CD4-positive, alpha-beta T cell (primary cell): ENCODE measurements at regions not wholly inside any gene's neighbourhood (a gene's known extent, or its start where the extent isn't known, plus 50 kb on each side); places are given as distances from the start of the nearest gene placed in this dataset.

ENCODE experiments used
- ATAC-seq: fragments of 200-7000 bp; cut with Tn5 transposase; one replicate; pipeline ENCODE4 v1.10.0; 2022; ENCODE audit warnings: mild to moderate bottlenecking; ENCODE audit not compliant: poor library complexity
- CTCF ChIA-PET: fragments of 350-600 bp; sonication (Branson Sonifier 250); formaldehyde crosslinking; loops from one replicate; lab custom pipeline; 2021; ENCODE audit warnings: antibody characterized with exemption, inconsistent platforms; lab: Charles Lee
- POLR2A ChIA-PET: fragments of 350-600 bp; sonication (Branson Sonifier 250); formaldehyde crosslinking; loops from one replicate; lab custom pipeline; 2021; ENCODE audit warnings: antibody characterized with exemption, inconsistent platforms; lab: Charles Lee
- DNase-seq, 14 experiments: peaks; one replicate each; pipeline ENCODE4 v3.0.0-alpha.2; 2013 to 2020; ENCODE audit warnings: mixed read lengths in 2 of 14
- H3K27ac ChIP-seq, 2 donors: one replicate each; pipeline versions ENCODE4 v1.5.1 to v1.7.0; 2013; ENCODE audit warnings: low read length in 2 of 2, low read depth in 1 of 2, mild to moderate bottlenecking in 1 of 2
- H3K27me3 ChIP-seq, 2 experiments: 1 replicate in 1 of 2; 2 replicates in 1 of 2; pipeline versions ENCODE4 v1.6.1 to v1.7.0; 2013; ENCODE audit warnings: low read length in 2 of 2, control low read depth in 1 of 2, mild to moderate bottlenecking in 1 of 2, moderate library complexity in 1 of 2; ENCODE audit not compliant: insufficient read depth in 2 of 2, control insufficient read depth in 1 of 2
- H3K36me3 ChIP-seq: one replicate; pipeline ENCODE4 v1.6.1; 2013; ENCODE audit warnings: low read length, control low read depth; ENCODE audit not compliant: insufficient read depth
- H3K4me1 ChIP-seq: one replicate; pipeline ENCODE4 v1.6.1; 2013; ENCODE audit warnings: low read length, control low read depth; ENCODE audit not compliant: insufficient read depth
- H3K4me3 ChIP-seq: one replicate; pipeline ENCODE4 v1.5.1; 2013; ENCODE audit warnings: mild to moderate bottlenecking, low read length, moderate library complexity
- H3K9me3 ChIP-seq, 2 experiments: 1 replicate in 1 of 2; 2 replicates in 1 of 2; pipeline versions ENCODE4 v1.6.1 to v1.7.0; 2013; ENCODE audit warnings: low read length in 2 of 2, mild to moderate bottlenecking in 2 of 2, control low read depth in 1 of 2, moderate library complexity in 1 of 2; ENCODE audit not compliant: control insufficient read depth in 1 of 2, insufficient read depth in 1 of 2
- H3K27ac Mint-ChIP-seq: one replicate; pipeline ENCODE4 v1.8.0; 2020; ENCODE audit warnings: mixed read lengths
- H3K27me3 Mint-ChIP-seq: one replicate; pipeline ENCODE4 v1.8.0; 2021; ENCODE audit warnings: mixed read lengths
- H3K36me3 Mint-ChIP-seq: one replicate; pipeline ENCODE4 v1.8.0; 2021; ENCODE audit warnings: low read depth, mixed read lengths
- H3K4me1 Mint-ChIP-seq: one replicate; pipeline ENCODE4 v1.8.0; 2021; ENCODE audit warnings: low read depth, mixed read lengths
- H3K4me3 Mint-ChIP-seq: one replicate; pipeline ENCODE4 v1.8.0; 2020; ENCODE audit warnings: mild to moderate bottlenecking, mixed read lengths
- H3K9me3 Mint-ChIP-seq: one replicate; pipeline ENCODE4 v1.8.0; 2020; ENCODE audit warnings: mixed read lengths
- intact Hi-C, 2 experiments: fragments of 100-400 bp; cut with DNase I in 1 of 2; cut with micrococcal nuclease in 1 of 2; formaldehyde crosslinking; loops; one replicate each; pipeline versions ENCODE4 v1.15.1 to v1.9.0; 2023 to 2025; cut with DNase I, micrococcal nuclease
- TF ChIP-seq, protein P1 (sequence below): fragments of 200-600 bp; IDR thresholded peaks from one replicate; pipeline ENCODE4 v1.8.0; 2022; ENCODE audit warnings: antibody characterized with exemption, mild to moderate bottlenecking

DNA sequence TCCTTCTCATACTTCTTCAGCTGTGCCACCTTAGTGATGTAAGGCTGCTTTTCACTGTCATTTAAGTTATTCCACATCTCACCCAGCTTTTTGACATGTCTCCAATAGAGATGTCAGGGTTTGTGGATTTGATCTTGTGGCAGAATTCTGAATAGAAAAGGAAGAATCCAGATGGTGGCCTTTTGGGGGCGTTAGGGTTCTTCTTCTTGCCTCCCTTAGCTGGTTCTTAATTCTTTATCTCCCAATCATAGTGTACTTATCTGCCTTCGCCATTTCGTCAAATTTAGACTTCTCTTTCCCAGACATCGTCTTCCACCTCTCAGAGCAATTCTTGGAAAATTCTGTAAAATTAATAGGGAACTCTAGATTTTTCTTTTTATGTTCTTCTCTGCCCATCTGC lies 422.9 kb downstream of the GJA1 start:
- CTCF ChIA-PET = no interaction called here
- Mint-ChIP-seq H3K4me3 (no peak overlapping the region), H3K4me1 (no peaks in the 10 kb centered on the region), H3K36me3 (no peaks in the 10 kb centered on the region), H3K9me3 (no peaks in the 10 kb centered on the region), H3K27me3 (no peaks in the 10 kb centered on the region), H3K27ac (no peak overlapping the region)
- Histone ChIP-seq H3K9me3 (no peaks in the 10 kb centered on the region), H3K27me3 (no peaks in the 10 kb centered on the region), H3K27ac (no peak overlapping the region), H3K4me3 (no peak overlapping the region), H3K4me1 (no peaks in the 10 kb centered on the region), H3K36me3 (no peaks in the 10 kb centered on the region)
- TF ChIP-seq, protein P1, sequence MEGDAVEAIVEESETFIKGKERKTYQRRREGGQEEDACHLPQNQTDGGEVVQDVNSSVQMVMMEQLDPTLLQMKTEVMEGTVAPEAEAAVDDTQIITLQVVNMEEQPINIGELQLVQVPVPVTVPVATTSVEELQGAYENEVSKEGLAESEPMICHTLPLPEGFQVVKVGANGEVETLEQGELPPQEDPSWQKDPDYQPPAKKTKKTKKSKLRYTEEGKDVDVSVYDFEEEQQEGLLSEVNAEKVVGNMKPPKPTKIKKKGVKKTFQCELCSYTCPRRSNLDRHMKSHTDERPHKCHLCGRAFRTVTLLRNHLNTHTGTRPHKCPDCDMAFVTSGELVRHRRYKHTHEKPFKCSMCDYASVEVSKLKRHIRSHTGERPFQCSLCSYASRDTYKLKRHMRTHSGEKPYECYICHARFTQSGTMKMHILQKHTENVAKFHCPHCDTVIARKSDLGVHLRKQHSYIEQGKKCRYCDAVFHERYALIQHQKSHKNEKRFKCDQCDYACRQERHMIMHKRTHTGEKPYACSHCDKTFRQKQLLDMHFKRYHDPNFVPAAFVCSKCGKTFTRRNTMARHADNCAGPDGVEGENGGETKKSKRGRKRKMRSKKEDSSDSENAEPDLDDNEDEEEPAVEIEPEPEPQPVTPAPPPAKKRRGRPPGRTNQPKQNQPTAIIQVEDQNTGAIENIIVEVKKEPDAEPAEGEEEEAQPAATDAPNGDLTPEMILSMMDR = no peak
- intact Hi-C loops = no loop called here
- ATAC-seq (no peak), DNase-seq (no peak)
- POLR2A ChIA-PET = no interaction called here

DNA sequence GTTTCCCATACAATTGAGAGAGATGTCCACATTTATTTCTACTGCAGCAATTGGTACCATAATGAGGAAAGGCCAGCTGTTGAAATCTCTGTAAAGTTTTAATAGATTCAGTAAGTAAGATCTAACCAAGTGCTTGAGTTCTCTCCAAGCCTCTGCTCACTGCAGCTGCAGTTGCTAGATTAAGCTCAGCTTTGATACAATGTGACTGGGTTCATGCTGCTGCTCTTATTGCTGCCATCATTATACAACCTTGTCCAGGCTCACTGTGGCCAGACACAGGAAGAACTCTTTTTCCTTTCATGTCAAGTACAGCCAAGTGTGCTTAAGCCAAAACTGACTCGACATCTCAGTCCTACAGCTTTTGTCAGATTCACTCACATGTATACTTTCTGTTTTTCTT lies 423.5 kb downstream of the GJA1 start:
- no peaks in the 10 kb centered on the region for H3K27me3 ChIP-seq
- Mint-ChIP-seq H3K4me3 (no peak overlapping the region), H3K36me3 (no peaks in the 10 kb centered on the region), H3K4me1 (no peaks in the 10 kb centered on the region), H3K9me3 (no peaks in the 10 kb centered on the region), H3K27ac (no peak overlapping the region), H3K27me3 (no peaks in the 10 kb centered on the region)
- H3K9me3 ChIP-seq = no peaks in the 10 kb centered on the region
- TF ChIP-seq, protein P1 = no peak
- H3K4me1 ChIP-seq = no peaks in the 10 kb centered on the region
- intact Hi-C loops = no loop called here
- H3K27ac ChIP-seq = no peak overlapping the region
- ChIA-PET POLR2A (no interaction called here), CTCF (no interaction called here)
- ATAC-seq = no peak
- H3K36me3 ChIP-seq = no peaks in the 10 kb centered on the region
- no peak for DNase-seq
- no peak overlapping the region for H3K4me3 ChIP-seq

DNA sequence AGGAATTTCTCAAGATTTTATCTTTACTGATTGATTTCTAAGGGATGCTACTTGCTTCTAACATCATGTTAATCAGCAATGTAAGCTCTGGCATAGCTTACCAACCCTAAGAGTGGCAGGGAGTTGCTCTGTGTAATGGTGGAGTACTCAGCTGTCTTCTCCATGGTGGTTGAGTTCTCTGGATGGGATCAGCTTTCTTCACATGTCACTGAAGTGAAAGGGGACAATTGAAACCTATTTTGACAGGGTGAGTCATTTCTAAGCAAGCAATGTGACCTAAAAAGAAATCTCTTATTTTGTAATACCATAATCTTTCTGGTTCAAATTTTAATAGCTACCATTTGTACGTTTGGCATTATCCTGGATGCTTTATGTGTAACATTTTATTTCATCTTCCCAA lies 430.4 kb downstream of the GJA1 start:
- DNase-seq (no peak), ATAC-seq (no peak)
- no peak overlapping the region for H3K27ac Mint-ChIP-seq
- POLR2A ChIA-PET = no interaction called here
- Histone ChIP-seq H3K4me3 (no peak overlapping the region), H3K9me3 (peaks cover 0 to 5% of the 10 kb centered on the region in 2 experiments), H3K27ac (no peak overlapping the region), H3K4me1 (no peaks in the 10 kb centered on the region), H3K27me3 (peaks cover 0 to 5% of the 10 kb centered on the region in 2 experiments), H3K36me3 (no peaks in the 10 kb centered on the region)
- TF ChIP-seq, protein P1 = no peak
- H3K27me3 Mint-ChIP-seq = no peaks in the 10 kb centered on the region
- no peaks in the 10 kb centered on the region for H3K36me3 Mint-ChIP-seq
- CTCF ChIA-PET = no interaction called here
- H3K4me1 Mint-ChIP-seq = no peaks in the 10 kb centered on the region
- intact Hi-C loops = no loop called here
- no peak overlapping the region for H3K4me3 Mint-ChIP-seq
- no peaks in the 10 kb centered on the region for H3K9me3 Mint-ChIP-seq
